A673 (cell line): ENCODE measurements at regions not wholly inside any gene's neighbourhood (a gene's known extent, or its start where the extent isn't known, plus 50 kb on each side); places are given as distances from the start of the nearest gene placed in this dataset.

ENCODE experiments used
- BruUV-seq: library from RNA; stranded (reverse); fragments of 400-500 nt; replicated peaks from 2 replicates; lab custom pipeline; 2021; lab: Mats Ljungman, UMichigan
- CTCF ChIA-PET: fragments of 300-600 bp; sonication (Branson Sonifier 250); formaldehyde crosslinking; loops from one replicate; lab custom pipeline; 2022; ENCODE audit warnings: antibody characterized with exemption; lab: Charles Lee
- POLR2A ChIA-PET: fragments of 300-600 bp; sonication (Branson Sonifier 250); formaldehyde crosslinking; loops from one replicate; lab custom pipeline; 2022; ENCODE audit warnings: antibody characterized with exemption; ENCODE audit not compliant: low non-redundant PET; lab: Charles Lee
- DNase-seq: peaks from one replicate; pipeline ENCODE4 v3.0.0-alpha.2; 2015; ENCODE audit warnings: low spot score
- H3K27ac ChIP-seq: fragments of 200-600 bp; sonication (generic); 2 replicates; pipeline ENCODE4 v1.5.1; 2016; ENCODE audit warnings: mixed run types, low read depth, mild to moderate bottlenecking, mixed read lengths, antibody characterized with exemption, low read length; ENCODE audit not compliant: poor library complexity, severe bottlenecking
- H3K27me3 ChIP-seq: fragments of 200-600 bp; sonication (generic); replicated peaks from 2 replicates; pipeline ENCODE4 v1.6.1; 2017; ENCODE audit warnings: mixed run types, low read depth, mild to moderate bottlenecking, mixed read lengths, antibody characterized with exemption, low read length; ENCODE audit not compliant: insufficient read depth, poor library complexity
- H3K36me3 ChIP-seq: fragments of 200-600 bp; sonication (generic); 2 replicates; pipeline ENCODE4 v1.6.1; 2016; ENCODE audit warnings: mixed run types, mild to moderate bottlenecking, mixed read lengths, antibody characterized with exemption, low read length; ENCODE audit not compliant: insufficient read depth, poor library complexity, severe bottlenecking
- H3K4me1 ChIP-seq: fragments of 200-600 bp; sonication (generic); 2 replicates; pipeline ENCODE4 v1.6.1; 2017; ENCODE audit warnings: mixed run types, mild to moderate bottlenecking, mixed read lengths, antibody characterized with exemption, low read length; ENCODE audit not compliant: insufficient read depth, poor library complexity, severe bottlenecking
- H3K4me3 ChIP-seq: fragments of 200-600 bp; sonication (generic); 2 replicates; pipeline ENCODE4 v1.5.1; 2016; ENCODE audit warnings: low read depth, mixed run types, mild to moderate bottlenecking, mixed read lengths, low read length; ENCODE audit not compliant: poor library complexity, severe bottlenecking
- H3K9me3 ChIP-seq: fragments of 200-600 bp; sonication (generic); 2 replicates; pipeline ENCODE4 v1.6.1; 2016; ENCODE audit warnings: mixed run types, low read depth, mild to moderate bottlenecking, mixed read lengths, antibody characterized with exemption, low read length; ENCODE audit not compliant: poor library complexity, severe bottlenecking
- EZH2 ChIP-seq: fragments of 200-600 bp; sonication (generic); IDR thresholded peaks from 2 replicates; pipeline ENCODE4 v1.6.1; 2017; ENCODE audit warnings: borderline replicate concordance, low read depth, mild to moderate bottlenecking, mixed read lengths, antibody characterized with exemption, low read length; ENCODE audit not compliant: poor library complexity, severe bottlenecking
- intact Hi-C: fragments of 100-400 bp; cut with micrococcal nuclease; formaldehyde crosslinking; loops from one replicate; pipeline ENCODE4 v1.10.0; 2022; ENCODE audit not compliant: unreplicated experiment
- TF ChIP-seq, protein P1 (sequence below): fragments of 300-800, 200-600 bp; sonication (generic); conservative IDR thresholded peaks from 2 replicates; pipeline ENCODE4 v1.5.1; 2017; ENCODE audit warnings: low read depth, mild to moderate bottlenecking, antibody characterized with exemption, low read length, moderate library complexity, mixed read lengths

DNA sequence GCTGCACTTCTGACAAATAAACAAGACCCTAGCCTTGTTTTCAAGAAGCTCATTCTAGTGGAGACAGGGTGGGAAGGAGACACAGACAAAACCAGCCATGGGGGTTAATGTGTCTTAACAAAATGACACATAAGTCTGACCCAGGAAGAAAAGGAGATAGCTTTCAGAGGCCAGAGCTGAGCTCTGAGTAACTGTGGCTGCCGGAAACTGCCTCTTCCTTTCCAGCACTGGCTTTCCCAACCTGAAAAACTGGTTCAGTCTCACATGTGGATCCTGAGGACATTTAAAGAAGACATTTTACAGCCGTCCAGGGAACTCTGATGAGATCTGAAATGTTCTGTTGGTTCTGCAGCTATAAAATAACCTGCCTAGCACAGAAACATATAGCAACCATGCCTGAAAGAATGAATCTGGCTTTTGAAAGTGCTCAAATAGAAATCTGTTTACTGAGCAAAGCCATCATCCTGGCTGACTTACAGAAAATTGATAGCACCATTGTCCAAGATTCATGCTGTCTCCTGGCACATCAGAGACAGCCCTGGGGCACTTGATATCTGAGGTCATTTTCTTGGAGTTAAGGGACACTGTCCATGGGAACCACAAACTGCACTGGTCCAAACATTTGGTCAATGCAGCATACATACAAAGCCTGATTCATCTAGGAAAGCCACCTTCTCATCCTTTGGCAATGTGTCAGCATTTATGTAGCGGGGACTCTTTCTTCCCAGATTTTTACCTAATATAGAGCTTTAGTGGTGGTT is 83.2 kb upstream of the PAX1 start:
- Histone ChIP-seq H3K27me3 (no peaks in the 10 kb centered on the region), H3K4me3 (no peak overlapping the region), H3K27ac (peak overlapping the region; percentile 25), H3K9me3 (no peaks in the 10 kb centered on the region), H3K36me3 (no peaks in the 10 kb centered on the region), H3K4me1 (peaks cover 10% of the 10 kb centered on the region)
- CTCF ChIA-PET: no interaction called here
- BruUV-seq: no TSS peak
- no peak for TF ChIP-seq EZH2
- TF ChIP-seq, protein P1, sequence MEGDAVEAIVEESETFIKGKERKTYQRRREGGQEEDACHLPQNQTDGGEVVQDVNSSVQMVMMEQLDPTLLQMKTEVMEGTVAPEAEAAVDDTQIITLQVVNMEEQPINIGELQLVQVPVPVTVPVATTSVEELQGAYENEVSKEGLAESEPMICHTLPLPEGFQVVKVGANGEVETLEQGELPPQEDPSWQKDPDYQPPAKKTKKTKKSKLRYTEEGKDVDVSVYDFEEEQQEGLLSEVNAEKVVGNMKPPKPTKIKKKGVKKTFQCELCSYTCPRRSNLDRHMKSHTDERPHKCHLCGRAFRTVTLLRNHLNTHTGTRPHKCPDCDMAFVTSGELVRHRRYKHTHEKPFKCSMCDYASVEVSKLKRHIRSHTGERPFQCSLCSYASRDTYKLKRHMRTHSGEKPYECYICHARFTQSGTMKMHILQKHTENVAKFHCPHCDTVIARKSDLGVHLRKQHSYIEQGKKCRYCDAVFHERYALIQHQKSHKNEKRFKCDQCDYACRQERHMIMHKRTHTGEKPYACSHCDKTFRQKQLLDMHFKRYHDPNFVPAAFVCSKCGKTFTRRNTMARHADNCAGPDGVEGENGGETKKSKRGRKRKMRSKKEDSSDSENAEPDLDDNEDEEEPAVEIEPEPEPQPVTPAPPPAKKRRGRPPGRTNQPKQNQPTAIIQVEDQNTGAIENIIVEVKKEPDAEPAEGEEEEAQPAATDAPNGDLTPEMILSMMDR: no peak
- DNase-seq: no peak
- POLR2A ChIA-PET: no interaction called here
- intact Hi-C loops: no loop called here

DNA sequence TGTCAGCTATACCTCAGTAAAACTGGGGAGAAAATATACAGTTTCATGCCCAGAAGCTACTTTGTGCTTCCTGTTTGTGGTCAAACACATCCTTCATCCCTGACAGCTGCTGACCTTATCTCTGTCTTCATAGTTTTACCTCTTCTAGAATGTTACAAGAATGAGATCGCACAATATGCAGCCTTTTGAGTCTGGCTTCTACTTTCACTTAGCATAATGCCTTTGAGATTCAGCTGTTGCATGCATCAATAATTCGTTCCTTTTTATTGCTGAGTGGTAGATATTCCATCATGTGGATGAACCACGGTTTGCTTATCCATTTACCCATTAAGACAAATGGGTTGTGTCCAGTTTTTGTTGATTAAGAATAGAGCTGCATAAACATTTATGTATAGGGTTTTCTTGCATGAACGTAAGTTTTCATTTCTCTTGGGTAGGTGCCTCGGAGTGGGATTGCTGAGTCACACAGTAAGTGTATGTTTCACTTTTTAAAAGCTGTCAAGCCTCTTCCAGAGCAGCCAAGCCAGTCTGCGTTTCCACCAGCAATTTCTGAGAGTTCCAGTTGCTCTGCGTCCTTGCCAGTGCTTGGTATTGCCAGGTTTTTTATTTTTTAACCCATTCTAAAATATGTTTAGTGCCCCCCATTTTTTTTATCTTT is 86.6 kb upstream of the PAX1 start:
- BruUV-seq: no TSS peak
- H3K4me3 ChIP-seq: no peak overlapping the region
- intact Hi-C loops: loop anchor here (5.0 to 10.0 kb wide), 3 partner anchors 92 to 782 kb away; no protein-coding TSS in a partner anchor
- ChIA-PET CTCF (no interaction called here), POLR2A (no interaction called here)
- no peak for DNase-seq
- no peak overlapping the region for H3K27ac ChIP-seq
- no peaks in the 10 kb centered on the region for H3K9me3 ChIP-seq
- no peaks in the 10 kb centered on the region for H3K36me3 ChIP-seq
- no peaks in the 10 kb centered on the region for H3K27me3 ChIP-seq
- TF ChIP-seq, protein P1: no peak
- no peak for TF ChIP-seq EZH2
- peaks cover 30% of the 10 kb centered on the region for H3K4me1 ChIP-seq

DNA sequence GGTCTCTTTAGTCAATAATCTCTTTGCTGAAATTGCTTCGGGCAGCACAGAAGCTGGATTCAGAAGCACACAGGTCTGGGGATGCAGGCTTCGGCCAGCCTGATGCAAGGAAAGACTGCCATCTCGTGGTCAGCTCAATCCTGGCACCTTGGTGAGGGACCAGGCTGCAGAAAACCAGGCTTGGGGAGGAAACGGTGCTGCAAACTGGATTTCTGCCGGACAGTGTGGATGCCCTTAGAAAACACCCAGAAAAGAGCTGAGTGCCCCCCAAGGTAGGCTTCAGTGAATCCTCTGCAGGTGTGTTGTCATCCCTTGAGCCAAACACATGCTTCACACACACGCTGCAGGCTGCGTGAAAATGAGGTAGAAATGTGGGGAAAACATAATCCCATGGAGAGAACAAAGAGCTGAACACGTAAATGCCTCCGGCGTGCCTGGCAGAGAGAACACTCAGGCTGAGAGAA is 89.8 kb upstream of the PAX1 start:
- intact Hi-C loops: loop anchor here (1.0 to 10.0 kb wide), 5 partner anchors 39 to 778 kb away; no protein-coding TSS in a partner anchor
- Histone ChIP-seq H3K9me3 (no peaks in the 10 kb centered on the region), H3K27me3 (no peaks in the 10 kb centered on the region), H3K4me1 (peaks cover 32% of the 10 kb centered on the region), H3K4me3 (no peak overlapping the region), H3K36me3 (no peaks in the 10 kb centered on the region), H3K27ac (peak overlapping the region; percentile 64)
- ChIA-PET CTCF (interaction anchor here (0.6 to 2.2 kb wide), 15 partner anchors 32 to 1729 kb away, joined by 3 to 16 read pairs (median 4); no protein-coding TSS in a partner anchor), POLR2A (interaction anchor here (1.1 kb wide), 1 partner anchor 39 kb away, joined by 10 read pairs; no protein-coding TSS in a partner anchor)
- DNase-seq: peak; percentile 87
- no peak for TF ChIP-seq EZH2
- TF ChIP-seq, protein P1: peak; percentile 98
- TSS peak; percentile 65 for BruUV-seq
